H1 (cell line): ENCODE measurements at regions not wholly inside any gene's neighbourhood (a gene's known extent, or its start where the extent isn't known, plus 50 kb on each side); places are given as distances from the start of the nearest gene placed in this dataset.

ENCODE experiments used
- CTCF ChIA-PET: fragments of 300-600 bp; sonication (Branson Sonifier 250); formaldehyde crosslinking; loops from one replicate; lab custom pipeline; 2021; ENCODE audit not compliant: partially characterized antibody; lab: Charles Lee
- POLR2A ChIA-PET: fragments of 300-600 bp; sonication (Branson Sonifier 250); formaldehyde crosslinking; loops from one replicate; lab custom pipeline; 2021; ENCODE audit warnings: inconsistent platforms; ENCODE audit not compliant: partially characterized antibody; lab: Charles Lee
- DNase-seq, 2 experiments: peaks; one replicate each; pipeline versions ENCODE4 v3.0.0 to v3.0.0-alpha.2; 2010 to 2022; ENCODE audit warnings: low spot score in 2 of 2, low read depth in 1 of 2, mixed read lengths in 1 of 2
- FAIRE-seq: peaks from 2 replicates; lab custom pipeline; 2011; peaks lifted over from hg19 to GRCh38; lab: Jason Lieb, UNC
- H2AFZ ChIP-seq: 2 replicates; pipeline ENCODE4 v1.8.1; 2012; ENCODE audit warnings: low read length, inconsistent platforms
- H2AK5ac ChIP-seq: 2 replicates; pipeline ENCODE4 v1.6.1; 2013; ENCODE audit warnings: low read depth, low read length
- H2BK120ac ChIP-seq: replicated peaks from 2 replicates; pipeline ENCODE3; 2013; ENCODE audit warnings: low read depth, low read length, inconsistent platforms
- H2BK12ac ChIP-seq: 2 replicates; pipeline ENCODE4 v1.6.1; 2013; ENCODE audit warnings: low read depth, low read length
- H2BK15ac ChIP-seq: 2 replicates; pipeline ENCODE4 v1.6.1; 2013; ENCODE audit warnings: low read length
- H2BK20ac ChIP-seq: 2 replicates; pipeline ENCODE4 v1.6.1; 2013; ENCODE audit warnings: low read length
- H2BK5ac ChIP-seq: 2 replicates; pipeline ENCODE4 v1.6.1; 2013; ENCODE audit warnings: low read depth, low read length
- H3K14ac ChIP-seq: 2 replicates; pipeline ENCODE4 v1.6.1; 2013; ENCODE audit warnings: inconsistent platforms; ENCODE audit not compliant: insufficient read length
- H3K18ac ChIP-seq: 2 replicates; pipeline ENCODE4 v1.6.1; 2013; ENCODE audit warnings: low read length; ENCODE audit errors: extremely low read depth
- H3K23ac ChIP-seq: 2 replicates; pipeline ENCODE4 v1.6.1; 2013; ENCODE audit warnings: inconsistent platforms; ENCODE audit not compliant: insufficient read length
- H3K23me2 ChIP-seq: 2 replicates; pipeline ENCODE4 v1.6.1; 2013; ENCODE audit warnings: low read depth, low read length
- H3K27ac ChIP-seq: 2 replicates; pipeline ENCODE4 v1.6.1; 2011; ENCODE audit warnings: low read depth, low read length, inconsistent platforms
- H3K27me3 ChIP-seq, 4 experiments: replicated peaks in 1 of 4; 1 replicate in 1 of 4; 2 replicates in 3 of 4; pipeline versions ENCODE4 v1.6.1 to v1.8.1; 2011 to 2013; ENCODE audit warnings: low read length in 3 of 4, mild to moderate bottlenecking in 3 of 4, inconsistent platforms in 2 of 4, mixed read lengths in 2 of 4, moderate library complexity in 1 of 4; ENCODE audit not compliant: control insufficient read depth in 3 of 4, insufficient read depth in 3 of 4; ENCODE audit errors: extremely low read depth in 1 of 4
- H3K36me3 ChIP-seq, 4 experiments: 2 replicates each; pipeline versions ENCODE4 v1.6.1 to v1.8.1; 2011 to 2013; ENCODE audit warnings: mild to moderate bottlenecking in 4 of 4, low read length in 3 of 4, moderate library complexity in 2 of 4, control low read depth in 1 of 4, inconsistent platforms in 1 of 4; ENCODE audit not compliant: insufficient read depth in 4 of 4, control insufficient read depth in 2 of 4
- H3K4ac ChIP-seq: replicated peaks from 2 replicates; pipeline ENCODE3; 2013; ENCODE audit warnings: low read length, low read depth, mixed read lengths, inconsistent platforms; ENCODE audit not compliant: insufficient read length
- H3K4me1 ChIP-seq, 4 experiments: replicated peaks in 1 of 4; 1 replicate in 1 of 4; 2 replicates in 3 of 4; pipeline versions ENCODE4 v1.6.1 to v1.8.1; 2011 to 2013; ENCODE audit warnings: low read length in 3 of 4, inconsistent platforms in 2 of 4, mixed read lengths in 1 of 4; ENCODE audit not compliant: insufficient read depth in 4 of 4, control insufficient read depth in 3 of 4
- H3K4me2 ChIP-seq, 2 experiments: 2 replicates each; pipeline versions ENCODE4 v1.6.1 to v1.8.1; 2011 to 2013; ENCODE audit warnings: low read depth in 2 of 2, low read length in 2 of 2, control low read depth in 1 of 2, inconsistent platforms in 1 of 2, mild to moderate bottlenecking in 1 of 2; ENCODE audit not compliant: insufficient read depth in 1 of 2
- H3K4me3 ChIP-seq, 4 experiments: fragments of 200-600, 300-600 bp in 1 of 4; sonication (generic), shearing (Covaris generic), sonication (Bioruptor Twin) in 1 of 4; 2 replicates each; pipeline versions ENCODE4 v1.5.1 to v1.8.1; 2011 to 2016; ENCODE audit warnings: low read length in 4 of 4, low read depth in 3 of 4, control low read depth in 2 of 4, inconsistent platforms in 2 of 4, mild to moderate bottlenecking in 2 of 4, mixed read lengths in 1 of 4, moderate library complexity in 1 of 4; ENCODE audit not compliant: insufficient read depth in 2 of 4; ENCODE audit errors: extremely low read depth in 1 of 4
- H3K56ac ChIP-seq: replicated peaks from 2 replicates; pipeline ENCODE3; 2013; ENCODE audit warnings: low read depth, mild to moderate bottlenecking, mixed read lengths, low read length, inconsistent platforms; ENCODE audit not compliant: insufficient read length
- H3K79me1 ChIP-seq: 2 replicates; pipeline ENCODE4 v1.6.1; 2013; ENCODE audit warnings: low read depth, low read length, control low read depth
- H3K79me2 ChIP-seq, 2 experiments: 2 replicates each; pipeline versions ENCODE4 v1.6.1 to v1.8.1; 2012 to 2013; ENCODE audit warnings: low read length in 2 of 2, mild to moderate bottlenecking in 2 of 2, inconsistent platforms in 1 of 2; ENCODE audit not compliant: insufficient read depth in 2 of 2, control insufficient read depth in 1 of 2
- H3K9ac ChIP-seq, 4 experiments: replicated peaks in 1 of 4; 1 replicate in 1 of 4; 2 replicates in 3 of 4; pipeline versions ENCODE4 v1.6.1 to v1.8.1; 2011 to 2013; ENCODE audit warnings: low read depth in 3 of 4, low read length in 3 of 4, control low read depth in 2 of 4, mild to moderate bottlenecking in 2 of 4, moderate library complexity in 2 of 4, inconsistent platforms in 1 of 4; ENCODE audit errors: extremely low read depth in 1 of 4
- H3K9me3 ChIP-seq, 2 experiments: 2 replicates each; pipeline versions ENCODE4 v1.6.1 to v1.8.1; 2012 to 2013; ENCODE audit warnings: mild to moderate bottlenecking in 2 of 2, moderate library complexity in 2 of 2, control low read depth in 1 of 2, inconsistent platforms in 1 of 2, low read depth in 1 of 2, low read length in 1 of 2, mixed read lengths in 1 of 2; ENCODE audit not compliant: insufficient read depth in 2 of 2
- H4K20me1 ChIP-seq, 2 experiments: replicated peaks in 1 of 2; 2 replicates each; pipeline versions ENCODE3 to v1.8.1; 2011 to 2013; ENCODE audit warnings: inconsistent platforms in 2 of 2, low read length in 2 of 2, mild to moderate bottlenecking in 1 of 2; ENCODE audit not compliant: insufficient read depth in 2 of 2, control insufficient read depth in 1 of 2
- H4K5ac ChIP-seq: 2 replicates; pipeline ENCODE4 v1.6.1; 2013; ENCODE audit warnings: low read length, low read depth, mixed read lengths, inconsistent platforms; ENCODE audit not compliant: insufficient read length
- H4K8ac ChIP-seq: 2 replicates; pipeline ENCODE4 v1.8.0; 2013; ENCODE audit warnings: mild to moderate bottlenecking, moderate library complexity, low read length, inconsistent platforms; ENCODE audit not compliant: insufficient read depth; ENCODE audit errors: extremely low read depth
- H4K91ac ChIP-seq: replicated peaks from 2 replicates; pipeline ENCODE3; 2013; ENCODE audit warnings: low read length, mixed read lengths, inconsistent platforms; ENCODE audit not compliant: insufficient read length
- ASH2L ChIP-seq: fragments of 200-600, 300-600 bp; sonication (generic); IDR thresholded peaks from one replicate; pipeline ENCODE4 v1.7.1; 2017; ENCODE audit warnings: low read length
- BACH1 ChIP-seq: IDR thresholded peaks from 2 replicates; pipeline ENCODE4 v1.6.1; 2012; ENCODE audit warnings: low read length, improper control_type of control experiment
- CREB1 ChIP-seq: IDR thresholded peaks from 2 replicates; pipeline ENCODE4 v1.6.1; 2012; ENCODE audit warnings: inconsistent platforms
- HDAC2 ChIP-seq, 2 experiments: fragments of 300-600 bp in 1 of 2; sonication (generic) in 1 of 2; IDR thresholded peaks; 2 replicates each; pipeline ENCODE4 v1.6.1; 2011 to 2012; ENCODE audit warnings: low read depth in 2 of 2, low read length in 2 of 2, mild to moderate bottlenecking in 2 of 2, moderate library complexity in 2 of 2, borderline replicate concordance in 1 of 2, inconsistent platforms in 1 of 2
- HDAC6 ChIP-seq: IDR thresholded peaks from one replicate; pipeline ENCODE4 v1.7.1; 2012; ENCODE audit warnings: low read depth, mild to moderate bottlenecking, inconsistent platforms, low read length, moderate library complexity
- POLR2A ChIP-seq, 2 experiments: IDR thresholded peaks; 1 replicate in 1 of 2; 2 replicates in 1 of 2; pipeline ENCODE4 v1.6.1; 2011; ENCODE audit warnings: low read depth in 2 of 2, low read length in 2 of 2, mild to moderate bottlenecking in 2 of 2; ENCODE audit errors: control extremely low read depth in 1 of 2
- POU5F1 ChIP-seq: IDR thresholded peaks from 2 replicates; pipeline ENCODE4 v1.6.1; 2011; ENCODE audit warnings: low read depth, mild to moderate bottlenecking, low read length, moderate library complexity
- SAP30 ChIP-seq: fragments of 300-600 bp; sonication (generic); IDR thresholded peaks from 2 replicates; pipeline ENCODE4 v1.7.1; 2012; ENCODE audit warnings: low read length, moderate library complexity, mild to moderate bottlenecking, inconsistent platforms; ENCODE audit not compliant: insufficient read depth, insufficient replicate concordance
- SP2 ChIP-seq: IDR thresholded peaks from 2 replicates; pipeline ENCODE4 v1.6.1; 2012; ENCODE audit warnings: mild to moderate bottlenecking, low read length, inconsistent platforms
- TCF12 ChIP-seq: IDR thresholded peaks from 2 replicates; pipeline ENCODE4 v1.6.1; 2011; ENCODE audit warnings: low read depth, mild to moderate bottlenecking, low read length
- TEAD4 ChIP-seq: IDR thresholded peaks from 2 replicates; pipeline ENCODE4 v1.6.1; 2012; ENCODE audit warnings: low read depth, low read length, inconsistent platforms, mixed read lengths
- ZNF274 ChIP-seq: IDR thresholded peaks from 2 replicates; pipeline ENCODE4 v1.7.0; 2012; ENCODE audit warnings: low read length, borderline replicate concordance; ENCODE audit errors: extremely low read depth
- WGBS, 2 experiments: shearing (Covaris generic) in 1 of 2; methylation state at CpG; one replicate each; pipeline versions ENCODE4 v1.1.6 to v1.1.7; 2013 to 2015; ENCODE audit warnings: low lambda C conversion rate in 2 of 2, mixed read lengths in 2 of 2, inconsistent platforms in 1 of 2, low coverage in 1 of 2, missing lambda C conversion rate in 1 of 2; ENCODE audit not compliant: insufficient replicate concordance in 2 of 2, insufficient coverage in 1 of 2, insufficient read length in 1 of 2; ENCODE audit errors: extremely low coverage in 1 of 2, missing lambda C conversion rate in 1 of 2; 5-methylcytosine and 5-hydroxymethylcytosine counted together

DNA sequence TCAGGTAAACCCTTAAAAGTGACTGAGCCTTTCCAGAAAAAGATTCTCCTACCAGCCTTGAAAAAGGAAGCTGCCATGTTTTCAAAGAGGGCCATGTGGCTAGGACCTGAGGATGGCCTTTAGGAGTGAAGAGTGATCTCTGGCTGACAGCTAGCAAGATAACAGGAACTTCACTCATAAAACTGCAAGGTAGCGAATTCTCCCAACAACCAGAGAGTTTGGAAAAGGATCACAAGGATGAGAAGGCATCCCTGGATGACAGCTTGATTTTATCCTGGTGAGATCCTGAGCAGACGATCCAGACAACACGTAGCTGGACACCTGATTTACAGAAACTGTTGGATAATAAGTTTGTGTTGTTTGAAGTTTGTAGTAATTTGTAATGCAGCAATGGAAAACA lies 115.6 kb upstream of the FBXO33 start:
- POLR2A ChIA-PET = no interaction called here
- no peak overlapping the region for H4K8ac ChIP-seq
- H3K4me2 ChIP-seq = no peak overlapping the region
- no peaks in the 10 kb centered on the region for H3K79me1 ChIP-seq
- H2AK5ac ChIP-seq = no peak overlapping the region
- no peaks in the 10 kb centered on the region for H3K4me1 ChIP-seq
- H3K27ac ChIP-seq = no peak overlapping the region
- no peak overlapping the region for H2BK5ac ChIP-seq
- H3K14ac ChIP-seq = no peak overlapping the region
- H3K23ac ChIP-seq = no peak overlapping the region
- no peak for TF ChIP-seq SP2
- TF ChIP-seq TCF12 = no peak
- no peak for TF ChIP-seq ASH2L
- no peak for TF ChIP-seq SAP30
- TF ChIP-seq HDAC2 (IDR thresholded peaks at IDR 0.05; ENCODE audit: borderline replicate concordance in 1 of 2, low read depth in 2 of 2, low read length in 2 of 2) = no peak
- TF ChIP-seq TEAD4 = no peak
- no peak for TF ChIP-seq POLR2A (IDR thresholded peaks at IDR 0.05; ENCODE audit: control extremely low read depth in 1 of 2, low read depth in 2 of 2, low read length in 2 of 2)
- no peak for TF ChIP-seq BACH1
- no peak for TF ChIP-seq ZNF274
- no peak for TF ChIP-seq HDAC6
- TF ChIP-seq POU5F1 = no peak
- TF ChIP-seq CREB1 = no peak
- no peak overlapping the region for H3K4me3 ChIP-seq
- H3K79me2 ChIP-seq = no peaks in the 10 kb centered on the region
- no peak overlapping the region for H3K56ac ChIP-seq
- H2BK15ac ChIP-seq = no peak overlapping the region
- H3K27me3 ChIP-seq = no peaks in the 10 kb centered on the region
- H2BK120ac ChIP-seq = no peak overlapping the region
- H3K9me3 ChIP-seq = no peaks in the 10 kb centered on the region
- no peaks in the 10 kb centered on the region for H3K36me3 ChIP-seq
- no peak overlapping the region for H3K9ac ChIP-seq
- no peak overlapping the region for H2AFZ ChIP-seq
- no peak overlapping the region for H2BK20ac ChIP-seq
- H4K91ac ChIP-seq = no peak overlapping the region
- 95% methylated on average over 3 of the region's 3 CpGs; no CpG with 5 or more reads in 1 of the 2 experiments for WGBS, 2 experiments
- no peaks in the 10 kb centered on the region; the same call in 1 of the 2 replicates for H3K23me2 ChIP-seq
- H4K20me1 ChIP-seq = no peaks in the 10 kb centered on the region
- no peak overlapping the region for H2BK12ac ChIP-seq
- no peak for FAIRE-seq
- no peak overlapping the region for H3K18ac ChIP-seq
- CTCF ChIA-PET = no interaction called here
- no peak overlapping the region for H4K5ac ChIP-seq
- no peak overlapping the region for H3K4ac ChIP-seq
- DNase-seq = no peak
